Spleen (tissue), 11 donors: ENCODE measurements at regions not wholly inside any gene's neighbourhood (a gene's known extent, or its start where the extent isn't known, plus 50 kb on each side); places are given as distances from the start of the nearest gene placed in this dataset.

ENCODE experiments used
- DNase-seq: peaks from one replicate; pipeline ENCODE4 v3.0.0-alpha.2; 2020
- H3K27ac ChIP-seq, 8 donors: fragments of 200-600 bp; sonication (generic) in 7 of 8; 1 replicate in 4 of 8; 2 replicates in 4 of 8; pipeline versions ENCODE4 v1.5.0 to v1.8.0; 2016 to 2021; ENCODE audit warnings: inconsistent platforms in 4 of 8, mild to moderate bottlenecking in 4 of 8, moderate library complexity in 1 of 8
- H3K27me3 ChIP-seq, 7 donors: fragments of 200-600 bp; sonication (generic) in 6 of 7; replicated peaks in 1 of 7; 1 replicate in 4 of 7; 2 replicates in 3 of 7; pipeline versions ENCODE4 v1.5.0 to v1.8.0; 2016 to 2021; ENCODE audit warnings: inconsistent platforms in 3 of 7, mild to moderate bottlenecking in 1 of 7
- H3K36me3 ChIP-seq, 6 donors: fragments of 200-600 bp; sonication (generic) in 5 of 6; 1 replicate in 4 of 6; 2 replicates in 2 of 6; pipeline versions ENCODE4 v1.5.0 to v1.8.0; 2016 to 2021; ENCODE audit warnings: inconsistent platforms in 2 of 6
- H3K4me1 ChIP-seq, 6 donors: fragments of 200-600 bp; sonication (generic) in 5 of 6; 1 replicate in 3 of 6; 2 replicates in 3 of 6; pipeline versions ENCODE4 v1.5.0 to v1.8.0; 2016 to 2021; ENCODE audit warnings: inconsistent platforms in 3 of 6
- H3K4me3 ChIP-seq, 8 donors: fragments of 200-600 bp; sonication (generic) in 7 of 8; 1 replicate in 4 of 8; 2 replicates in 4 of 8; pipeline versions ENCODE4 v1.5.0 to v1.8.0; 2016 to 2021; ENCODE audit warnings: inconsistent platforms in 4 of 8, mild to moderate bottlenecking in 4 of 8, moderate library complexity in 2 of 8
- H3K9me3 ChIP-seq, 8 donors: fragments of 200-600 bp; sonication (generic) in 7 of 8; 1 replicate in 4 of 8; 2 replicates in 4 of 8; pipeline versions ENCODE4 v1.5.0 to v1.8.0; 2016 to 2021; ENCODE audit warnings: inconsistent platforms in 4 of 8
- CTCF ChIP-seq, 11 experiments: fragments of 200-600 bp in 7 of 11; fragments of 450-650 bp in 4 of 11; sonication (generic) in 4 of 11; IDR thresholded peaks in 8 of 11; conservative IDR thresholded peaks in 3 of 11; 1 replicate in 7 of 11; 2 replicates in 4 of 11; pipeline versions ENCODE4 v1.4.0 to v1.8.0; 2016 to 2021; ENCODE audit warnings: antibody characterized with exemption in 11 of 11, inconsistent platforms in 4 of 11, mild to moderate bottlenecking in 1 of 11
- POLR2A ChIP-seq, 3 donors: fragments of 450-650 bp; IDR thresholded peaks; one replicate each; pipeline ENCODE4 v1.5.1; 2017; ENCODE audit warnings: antibody characterized with exemption in 3 of 3, mild to moderate bottlenecking in 1 of 3
- POLR2AphosphoS5 ChIP-seq, 3 donors: sonication (generic); formaldehyde crosslinking; IDR thresholded peaks; one replicate each; pipeline ENCODE4 v1.5.1; 2017; ENCODE audit warnings: antibody characterized with exemption in 3 of 3
- WGBS, 5 donors: extraction: QIAGEN DNeasy Blood & Tissue Kit in 3 of 5; methylation state at CpG; one replicate each; pipeline versions ENCODE4 v1.1.5 to v1.1.7; 2013 to 2018; 5-methylcytosine and 5-hydroxymethylcytosine counted together
- intact Hi-C: fragments of 100-400 bp; cut with DNase I; formaldehyde crosslinking; loops from one replicate; pipeline ENCODE4 v1.15.0; 2023; ENCODE audit warnings: low total_unique reads
- donor health status: healthy with polysubstance abuse.
- donor health status: DM: no; HTN: no; CAD: no; lungs with moderate emphysema.
- donor health status: DM: no; HTN: no; CAD: no.
- donor health status: Bipolar disorder and iron deficiency.
- donor health status: healthy.
- donor health status: DM: no; HTN: no; CAD: no.
- donor health status: DM: yes; HTN: yes; CAD: no.

DNA sequence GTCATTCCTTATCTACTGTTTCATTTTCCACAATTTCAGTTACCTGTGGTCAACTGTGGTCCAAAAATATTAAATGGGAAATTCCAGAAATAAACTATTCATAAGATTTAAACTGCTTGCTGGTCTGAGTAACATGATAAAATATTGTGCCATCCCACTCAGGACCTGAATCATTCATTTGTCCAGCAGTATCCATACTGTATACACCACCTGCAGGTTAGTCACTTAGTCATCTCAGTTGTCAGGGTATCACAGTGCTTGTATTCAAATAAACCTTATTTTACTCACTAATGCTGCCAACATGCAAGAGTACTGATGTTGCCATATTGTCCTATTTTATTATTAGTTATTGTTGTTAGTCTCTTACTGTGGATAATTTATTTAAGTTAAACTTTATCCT, 139.7 kb downstream of the FBXO4 start:
- TF ChIP-seq POLR2AphosphoS5 (IDR thresholded peaks at IDR 0.05): no peak
- Histone ChIP-seq H3K27me3 (no peaks in the 10 kb centered on the region), H3K4me1 (no peaks in the 10 kb centered on the region), H3K27ac (no peak overlapping the region), H3K9me3 (no peaks in the 10 kb centered on the region), H3K36me3 (no peaks in the 10 kb centered on the region), H3K4me3 (no peak overlapping the region)
- intact Hi-C loops: no loop called here
- DNase-seq: no peak

- Histone ChIP-seq H3K36me3 (no peaks in the 10 kb centered on the region), H3K9me3 (no peaks in the 10 kb centered on the region), H3K27ac (no peak overlapping the region), H3K4me1 (no peaks in the 10 kb centered on the region), H3K4me3 (no peak overlapping the region), H3K27me3 (no peaks in the 10 kb centered on the region)
- 80 to 84% (median 82%) methylated on average over 3 of the region's 3 CpGs for WGBS, 5 donors
- no peak for DNase-seq
- intact Hi-C loops: no loop called here
- TF ChIP-seq POLR2A (IDR thresholded peaks at IDR 0.05) (no peak), POLR2AphosphoS5 (IDR thresholded peaks at IDR 0.05) (no peak), CTCF (IDR thresholded peaks at IDR 0.05 in 8 of 11, conservative IDR thresholded peaks at IDR 0.05 in 3 of 11) (no peak)
Observed at GRCh38 chr5:42066131-42066530, 141.1 kb downstream of the FBXO4 start.

DNA sequence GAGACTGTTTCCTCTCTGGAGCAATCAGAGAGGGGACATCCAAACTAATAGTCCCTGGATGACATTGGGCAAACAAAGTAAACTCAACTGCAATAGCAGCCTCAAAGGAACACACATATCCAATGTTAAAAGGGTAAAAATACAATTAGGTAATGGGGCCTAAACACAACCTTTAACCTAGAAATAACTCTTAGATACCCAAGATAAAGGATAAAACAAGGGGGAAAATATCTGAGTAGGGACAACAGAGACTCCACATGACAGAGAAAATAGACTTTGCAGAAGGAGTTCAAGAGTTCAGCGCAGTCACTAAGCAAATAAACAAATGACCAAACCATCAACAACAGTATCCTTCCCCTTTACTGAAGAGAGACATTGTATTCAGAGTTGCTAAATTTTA, 149.3 kb downstream of the FBXO4 start:
- Histone ChIP-seq H3K4me1 (no peaks in the 10 kb centered on the region), H3K4me3 (no peak overlapping the region), H3K27ac (no peak overlapping the region), H3K36me3 (no peaks in the 10 kb centered on the region), H3K27me3 (peaks cover 0 to 6% (median 0%) of the 10 kb centered on the region in 7 donors), H3K9me3 (peaks cover 0 to 5% (median 0%) of the 10 kb centered on the region in 8 donors)
- WGBS, 5 donors: 65 to 87% (median 79%) methylated on average over 1 of the region's 1 CpG
- no peak for DNase-seq
- intact Hi-C loops: no loop called here
- TF ChIP-seq POLR2AphosphoS5 (IDR thresholded peaks at IDR 0.05) (no peak), CTCF (IDR thresholded peaks at IDR 0.05 in 8 of 11, conservative IDR thresholded peaks at IDR 0.05 in 3 of 11) (no peak), POLR2A (IDR thresholded peaks at IDR 0.05) (no peak)

DNA sequence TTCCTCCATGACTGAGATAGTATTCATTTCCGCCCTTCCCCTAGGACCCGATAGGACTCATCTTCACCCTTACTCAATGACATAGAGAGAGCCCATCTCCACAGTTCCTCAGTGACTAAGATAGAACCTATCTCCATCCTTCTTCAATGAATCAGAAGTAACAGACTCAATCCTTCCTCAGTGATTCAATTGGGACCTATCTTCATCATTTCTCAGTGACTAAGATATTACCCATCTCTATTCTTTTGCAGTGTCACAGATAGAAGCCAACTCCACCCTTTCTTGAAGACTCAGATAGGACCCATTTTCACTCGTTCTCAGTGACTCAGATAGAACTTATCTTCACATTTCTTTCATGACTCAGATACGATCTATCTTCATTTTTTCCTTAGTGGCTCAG, 164.6 kb downstream of the FBXO4 start:
- WGBS, 5 donors: 72 to 89% (median 77%) methylated on average over 4 of the region's 4 CpGs
- H3K36me3 ChIP-seq: no peaks in the 10 kb centered on the region

More for the DNA sequence above, 164.6 kb downstream of the FBXO4 start:
- intact Hi-C loops: no loop called here
- Histone ChIP-seq H3K27ac (no peak overlapping the region), H3K9me3 (no peaks in the 10 kb centered on the region), H3K27me3 (no peaks in the 10 kb centered on the region), H3K4me1 (no peaks in the 10 kb centered on the region), H3K4me3 (no peak overlapping the region)
- DNase-seq: no peak
- TF ChIP-seq POLR2AphosphoS5 (IDR thresholded peaks at IDR 0.05): no peak
- no peak for TF ChIP-seq CTCF (IDR thresholded peaks at IDR 0.05 in 8 of 11, conservative IDR thresholded peaks at IDR 0.05 in 3 of 11)
- TF ChIP-seq POLR2A (IDR thresholded peaks at IDR 0.05): no peak
